ENCODE measurements at regions not wholly inside any gene's neighbourhood (a gene's known extent, or its start where the extent isn't known, plus 50 kb on each side); places are given as distances from the start of the nearest gene placed in this dataset.

GRCh38 chr6:105650347-105650746 lies 247.5 kb upstream of the PREP start:
- H3K9ac ChIP-seq (ENCODE audit: low read length) = no peak overlapping the region
- H3K79me2 ChIP-seq (ENCODE audit: control insufficient read depth, insufficient read depth, low read length) = no peaks in the 10 kb centered on the region
- Mint-ChIP-seq H3K4me3 (no peak overlapping the region), H3K4me1 (no peaks in the 10 kb centered on the region), H3K9me3 (ENCODE audit: insufficient read depth) (no peaks in the 10 kb centered on the region), H3K27ac (no peak overlapping the region), H3K27me3 (peaks cover 20% of the 10 kb centered on the region)
- H3K27ac ChIP-seq (ENCODE audit: low read length in 2 of 2) = no peak overlapping the region
- H3K4me3 ChIP-seq (ENCODE audit: control extremely low read depth in 1 of 5, extremely low read depth in 1 of 5, insufficient read depth in 1 of 5, low read depth in 2 of 5, low read length in 4 of 5) = no peak overlapping the region
- TF ChIP-seq EZH2 (IDR thresholded peaks at IDR 0.05; ENCODE audit: borderline replicate concordance, insufficient read depth, low read depth, low read length, poor library complexity, severe bottlenecking) = no peak
- TF ChIP-seq, protein P1, sequence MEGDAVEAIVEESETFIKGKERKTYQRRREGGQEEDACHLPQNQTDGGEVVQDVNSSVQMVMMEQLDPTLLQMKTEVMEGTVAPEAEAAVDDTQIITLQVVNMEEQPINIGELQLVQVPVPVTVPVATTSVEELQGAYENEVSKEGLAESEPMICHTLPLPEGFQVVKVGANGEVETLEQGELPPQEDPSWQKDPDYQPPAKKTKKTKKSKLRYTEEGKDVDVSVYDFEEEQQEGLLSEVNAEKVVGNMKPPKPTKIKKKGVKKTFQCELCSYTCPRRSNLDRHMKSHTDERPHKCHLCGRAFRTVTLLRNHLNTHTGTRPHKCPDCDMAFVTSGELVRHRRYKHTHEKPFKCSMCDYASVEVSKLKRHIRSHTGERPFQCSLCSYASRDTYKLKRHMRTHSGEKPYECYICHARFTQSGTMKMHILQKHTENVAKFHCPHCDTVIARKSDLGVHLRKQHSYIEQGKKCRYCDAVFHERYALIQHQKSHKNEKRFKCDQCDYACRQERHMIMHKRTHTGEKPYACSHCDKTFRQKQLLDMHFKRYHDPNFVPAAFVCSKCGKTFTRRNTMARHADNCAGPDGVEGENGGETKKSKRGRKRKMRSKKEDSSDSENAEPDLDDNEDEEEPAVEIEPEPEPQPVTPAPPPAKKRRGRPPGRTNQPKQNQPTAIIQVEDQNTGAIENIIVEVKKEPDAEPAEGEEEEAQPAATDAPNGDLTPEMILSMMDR (IDR thresholded peaks at IDR 0.05) = no peak
- H4K20me1 ChIP-seq (ENCODE audit: control insufficient read depth, insufficient read depth, low read length, poor library complexity, severe bottlenecking) = no peaks in the 10 kb centered on the region
- DNase-seq (no peak), ATAC-seq (ENCODE audit: low read depth) (no peak)
- H3K4me2 ChIP-seq (replicated peaks; ENCODE audit: low read depth, low read length, poor library complexity, severe bottlenecking) = no peak overlapping the region
- intact Hi-C loops (cut with micrococcal nuclease) = no loop called here
- H3K27me3 ChIP-seq (replicated peaks in 1 of 4; ENCODE audit: control extremely low read depth in 1 of 4, control insufficient read depth in 3 of 4, insufficient read depth in 4 of 4, low read length in 3 of 4) = peaks cover 0 to 5% (median 0%) of the 10 kb centered on the region in 4 experiments
- H3K9me3 ChIP-seq (ENCODE audit: control extremely low read depth in 1 of 3, control insufficient read depth in 2 of 3, insufficient read depth in 1 of 3, low read length in 2 of 3) = no peaks in the 10 kb centered on the region
- H3K36me3 ChIP-seq (replicated peaks in 1 of 2; ENCODE audit: control extremely low read depth in 1 of 2, control insufficient read depth in 1 of 2, extremely low read depth in 1 of 2, insufficient read depth in 2 of 2, low read length in 1 of 2) = no peaks in the 10 kb centered on the region
- CTCF ChIA-PET = no interaction called here
- no CpG with 5 or more reads among the region's 1 CpG for whole genome bisulfite sequencing (ENCODE audit: insufficient coverage)
- no peaks in the 10 kb centered on the region for H3K4me1 ChIP-seq (ENCODE audit: control insufficient read depth in 2 of 2, insufficient read depth in 2 of 2, low read length in 2 of 2)
- no peak overlapping the region for H2AFZ ChIP-seq (ENCODE audit: insufficient read depth, low read depth, low read length, poor library complexity, severe bottlenecking)
- POLR2A ChIA-PET = no interaction called here

- POLR2A ChIA-PET = no interaction called here
- intact Hi-C loops (cut with micrococcal nuclease) = no loop called here
- peaks cover 18% of the 10 kb centered on the region for H3K27me3 Mint-ChIP-seq
- Histone ChIP-seq H3K9ac (ENCODE audit: low read length) (no peak overlapping the region), H4K20me1 (ENCODE audit: control insufficient read depth, insufficient read depth, low read length, poor library complexity, severe bottlenecking) (no peaks in the 10 kb centered on the region), H3K4me2 (replicated peaks; ENCODE audit: low read depth, low read length, poor library complexity, severe bottlenecking) (no peak overlapping the region), H3K36me3 (replicated peaks in 1 of 2; ENCODE audit: control extremely low read depth in 1 of 2, control insufficient read depth in 1 of 2, extremely low read depth in 1 of 2, insufficient read depth in 2 of 2, low read length in 1 of 2) (no peaks in the 10 kb centered on the region), H2AFZ (ENCODE audit: insufficient read depth, low read depth, low read length, poor library complexity, severe bottlenecking) (no peak overlapping the region), H3K9me3 (ENCODE audit: control extremely low read depth in 1 of 3, control insufficient read depth in 2 of 3, insufficient read depth in 1 of 3, low read length in 2 of 3) (no peaks in the 10 kb centered on the region), H3K4me3 (ENCODE audit: control extremely low read depth in 1 of 5, extremely low read depth in 1 of 5, insufficient read depth in 1 of 5, low read depth in 2 of 5, low read length in 4 of 5) (no peak overlapping the region), H3K79me2 (ENCODE audit: control insufficient read depth, insufficient read depth, low read length) (no peaks in the 10 kb centered on the region), H3K27ac (ENCODE audit: low read length in 2 of 2) (no peak overlapping the region), H3K27me3 (replicated peaks in 1 of 4; ENCODE audit: control extremely low read depth in 1 of 4, control insufficient read depth in 3 of 4, insufficient read depth in 4 of 4, low read length in 3 of 4) (peaks cover 0 to 5% (median 0%) of the 10 kb centered on the region in 4 experiments), H3K4me1 (ENCODE audit: control insufficient read depth in 2 of 2, insufficient read depth in 2 of 2, low read length in 2 of 2) (peaks cover 0 to under 1% of the 10 kb centered on the region in 2 donors)
- no peak overlapping the region for H3K27ac Mint-ChIP-seq
- DNase-seq = no peak
- H3K4me3 Mint-ChIP-seq = no peak overlapping the region
- H3K4me1 Mint-ChIP-seq = peaks cover 2% of the 10 kb centered on the region
- TF ChIP-seq, protein P1 (IDR thresholded peaks at IDR 0.05) = no peak
- no peak for TF ChIP-seq EZH2 (IDR thresholded peaks at IDR 0.05; ENCODE audit: borderline replicate concordance, insufficient read depth, low read depth, low read length, poor library complexity, severe bottlenecking)
- ATAC-seq (ENCODE audit: low read depth) = no peak
- no CpG with 5 or more reads among the region's 1 CpG for WGBS (ENCODE audit: insufficient coverage)
- CTCF ChIA-PET = interaction anchor here (0.7 kb wide), 1 partner anchor 151 kb away, joined by 5 read pairs; no protein-coding TSS in a partner anchor
- H3K9me3 Mint-ChIP-seq (ENCODE audit: insufficient read depth) = no peaks in the 10 kb centered on the region
These were observed 246.3 kb upstream of the PREP start for GRCh38 chr6:105649192-105649591.
